Gastroesophageal sphincter (tissue), 3 donors: ENCODE measurements at regions not wholly inside any gene's neighbourhood (a gene's known extent, or its start where the extent isn't known, plus 50 kb on each side); places are given as distances from the start of the nearest gene placed in this dataset.

Experiments
- EP300 ChIP-seq: sonication (generic); formaldehyde crosslinking; IDR thresholded peaks from one replicate; pipeline ENCODE4 v1.6.1; 2017; ENCODE audit warnings: antibody characterized with exemption, mild to moderate bottlenecking
- POLR2A ChIP-seq, 2 donors: fragments of 450-650 bp; IDR thresholded peaks; one replicate each; pipeline ENCODE4 v1.6.1; 2017; ENCODE audit warnings: antibody characterized with exemption in 2 of 2, mild to moderate bottlenecking in 2 of 2, moderate library complexity in 1 of 2
- TF ChIP-seq, protein P1 (sequence below), 4 experiments: fragments of 200-600 bp in 2 of 4; fragments of 450-650 bp in 2 of 4; sonication (generic) in 1 of 4; IDR thresholded peaks; one replicate each; pipeline ENCODE4 v1.5.1; 2017 to 2019; ENCODE audit warnings: antibody characterized with exemption in 4 of 4, mild to moderate bottlenecking in 2 of 4, moderate library complexity in 2 of 4

DNA sequence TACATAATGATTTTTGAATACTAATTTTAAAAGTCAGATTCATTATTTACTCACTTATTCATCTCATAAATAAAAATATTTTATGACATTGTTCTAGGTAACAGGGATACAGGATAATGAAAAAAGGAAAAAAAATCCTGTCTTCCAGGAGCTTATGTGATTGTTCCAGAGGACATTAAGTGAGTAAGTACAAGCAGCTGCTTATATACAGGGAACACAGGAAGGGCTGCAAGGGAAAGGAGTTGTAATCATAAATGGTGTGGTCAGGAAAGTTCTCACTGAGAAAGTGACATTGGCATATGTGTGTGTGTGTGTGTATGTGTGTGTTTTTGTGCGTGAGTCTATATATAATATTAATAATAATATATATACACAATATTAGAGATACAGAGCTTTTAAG, 121.8 kb downstream of the HAO1 start:
- TF ChIP-seq, protein P1, sequence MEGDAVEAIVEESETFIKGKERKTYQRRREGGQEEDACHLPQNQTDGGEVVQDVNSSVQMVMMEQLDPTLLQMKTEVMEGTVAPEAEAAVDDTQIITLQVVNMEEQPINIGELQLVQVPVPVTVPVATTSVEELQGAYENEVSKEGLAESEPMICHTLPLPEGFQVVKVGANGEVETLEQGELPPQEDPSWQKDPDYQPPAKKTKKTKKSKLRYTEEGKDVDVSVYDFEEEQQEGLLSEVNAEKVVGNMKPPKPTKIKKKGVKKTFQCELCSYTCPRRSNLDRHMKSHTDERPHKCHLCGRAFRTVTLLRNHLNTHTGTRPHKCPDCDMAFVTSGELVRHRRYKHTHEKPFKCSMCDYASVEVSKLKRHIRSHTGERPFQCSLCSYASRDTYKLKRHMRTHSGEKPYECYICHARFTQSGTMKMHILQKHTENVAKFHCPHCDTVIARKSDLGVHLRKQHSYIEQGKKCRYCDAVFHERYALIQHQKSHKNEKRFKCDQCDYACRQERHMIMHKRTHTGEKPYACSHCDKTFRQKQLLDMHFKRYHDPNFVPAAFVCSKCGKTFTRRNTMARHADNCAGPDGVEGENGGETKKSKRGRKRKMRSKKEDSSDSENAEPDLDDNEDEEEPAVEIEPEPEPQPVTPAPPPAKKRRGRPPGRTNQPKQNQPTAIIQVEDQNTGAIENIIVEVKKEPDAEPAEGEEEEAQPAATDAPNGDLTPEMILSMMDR (IDR thresholded peaks at IDR 0.05): no peak
- TF ChIP-seq EP300 (no peak), POLR2A (IDR thresholded peaks at IDR 0.05) (no peak)
